ENCODE measurements at regions not wholly inside any gene's neighbourhood (a gene's known extent, or its start where the extent isn't known, plus 50 kb on each side); places are given as distances from the start of the nearest gene placed in this dataset.

GRCh38 chr1:196007763-196008162 is 600.5 kb downstream of the KCNT2 start:
- TF ChIP-seq TOX (CRISPR knock-in tag; IDR thresholded peaks at IDR 0.05; ENCODE audit: borderline replicate concordance) = no peak
- no peak for TF ChIP-seq RARB (CRISPR knock-in tag; IDR thresholded peaks at IDR 0.05)
- TF ChIP-seq ARNTL (CRISPR knock-in tag; IDR thresholded peaks at IDR 0.05; ENCODE audit: borderline replicate concordance, low read depth) = no peak
- no peak for TF ChIP-seq CREB5 (CRISPR knock-in tag; IDR thresholded peaks at IDR 0.05; ENCODE audit: low read depth)
- no peak for TF ChIP-seq ZFP30 (CRISPR knock-in tag; IDR thresholded peaks at IDR 0.05)
- no peak for TF ChIP-seq ZC3H10 (CRISPR knock-in tag; IDR thresholded peaks at IDR 0.05)
- TF ChIP-seq ZNF565 (CRISPR knock-in tag; conservative IDR thresholded peaks at IDR 0.05; ENCODE audit: low read depth) = no peak
- TF ChIP-seq TSHZ2 (CRISPR knock-in tag; IDR thresholded peaks at IDR 0.05) = no peak
- TF ChIP-seq ESRRG (CRISPR knock-in tag; IDR thresholded peaks at IDR 0.05) = no peak
- no peak for TF ChIP-seq BACH2 (CRISPR knock-in tag; IDR thresholded peaks at IDR 0.05; ENCODE audit: borderline replicate concordance)
